Activated naive CD4-positive, alpha-beta T cell treated with anti-CD3 and anti-CD28 coated beads, Interleukin-2, amount 50 U/mL, for 72 hours (primary cell): ENCODE measurements at regions not wholly inside any gene's neighbourhood (a gene's known extent, or its start where the extent isn't known, plus 50 kb on each side); places are given as distances from the start of the nearest gene placed in this dataset.

Experiments
- ATAC-seq, 2 donors: fragments of 150-1000 bp; cut with Tn5 transposase; 2 replicates each; pipeline ENCODE4 v1.10.0; 2021; ENCODE audit warnings: mild to moderate bottlenecking in 2 of 2, moderate library complexity in 2 of 2
- DNase-seq, 2 donors: peaks; one replicate each; pipeline ENCODE4 v3.0.0; 2021 to 2022; ENCODE audit warnings: low spot score in 2 of 2
- H3K27ac Mint-ChIP-seq, 2 donors: one replicate each; pipeline ENCODE4 v1.8.0; 2022; ENCODE audit warnings: mild to moderate bottlenecking in 2 of 2, mixed read lengths in 2 of 2
- H3K36me3 Mint-ChIP-seq, 2 donors: one replicate each; pipeline ENCODE4 v1.8.0; 2022; ENCODE audit warnings: mixed read lengths in 2 of 2
- H3K9me3 Mint-ChIP-seq, 2 donors: one replicate each; pipeline ENCODE4 v1.8.0; 2022; ENCODE audit warnings: mixed read lengths in 2 of 2

DNA sequence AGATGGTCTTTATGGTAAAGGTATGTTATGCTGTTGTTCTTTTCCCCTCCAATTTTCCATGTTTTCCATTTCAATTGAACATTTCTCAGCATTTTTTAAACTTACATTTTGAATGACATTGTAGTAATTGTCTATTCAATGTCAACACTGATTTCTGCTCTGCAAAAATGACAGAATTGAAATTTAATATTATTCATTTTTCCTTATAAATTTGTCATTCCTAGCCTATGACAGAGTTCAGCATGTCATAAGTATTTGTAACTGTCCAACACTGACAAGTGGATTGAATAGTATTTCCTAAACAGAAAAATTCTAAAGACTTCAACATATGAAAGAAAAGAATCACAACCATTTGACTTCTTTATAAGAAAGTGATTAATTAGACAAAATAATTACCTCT lies 1478.3 kb upstream of the CDH6 start:
- ATAC-seq: no peak
- H3K9me3 Mint-ChIP-seq: peaks cover 13 to 16% of the 10 kb centered on the region in 2 donors

DNA sequence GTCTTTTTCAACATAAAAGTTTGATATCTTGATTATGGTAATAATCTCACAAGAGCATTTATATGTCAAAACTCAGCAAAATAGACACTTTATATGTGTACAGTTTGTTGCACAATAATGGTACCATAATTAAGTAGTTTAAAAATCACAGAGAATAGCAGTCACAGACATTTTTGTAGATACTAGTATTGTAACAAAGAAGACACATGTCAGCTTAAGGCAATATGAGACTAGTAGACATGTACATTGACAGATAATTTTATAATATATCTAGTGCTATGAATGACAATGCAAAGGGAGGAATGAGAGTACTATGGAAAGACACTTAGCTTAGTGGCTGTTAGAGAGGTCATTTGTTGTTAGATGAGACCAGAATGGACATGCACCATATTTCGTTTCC lies 1490.6 kb upstream of the CDH6 start:
- ATAC-seq: no peak
- Mint-ChIP-seq H3K9me3 (peaks cover 19 to 23% of the 10 kb centered on the region in 2 donors), H3K27ac (no peak overlapping the region)

More for the DNA sequence above, 1478.3 kb upstream of the CDH6 start:
- DNase-seq: no peak
- H3K27ac Mint-ChIP-seq: no peak overlapping the region
- peaks cover 0 to 7% of the 10 kb centered on the region in 2 donors for H3K36me3 Mint-ChIP-seq

GRCh38 chr5:29701600-29701999 lies 1491.9 kb upstream of the CDH6 start:
- no peak for ATAC-seq
- no peak overlapping the region for H3K27ac Mint-ChIP-seq
- H3K36me3 Mint-ChIP-seq: no peaks in the 10 kb centered on the region
- H3K9me3 Mint-ChIP-seq: peaks cover 20 to 23% of the 10 kb centered on the region in 2 donors
- DNase-seq: no peak

More for the DNA sequence above, 1490.6 kb upstream of the CDH6 start:
- DNase-seq: no peak
- no peaks in the 10 kb centered on the region for H3K36me3 Mint-ChIP-seq

DNA sequence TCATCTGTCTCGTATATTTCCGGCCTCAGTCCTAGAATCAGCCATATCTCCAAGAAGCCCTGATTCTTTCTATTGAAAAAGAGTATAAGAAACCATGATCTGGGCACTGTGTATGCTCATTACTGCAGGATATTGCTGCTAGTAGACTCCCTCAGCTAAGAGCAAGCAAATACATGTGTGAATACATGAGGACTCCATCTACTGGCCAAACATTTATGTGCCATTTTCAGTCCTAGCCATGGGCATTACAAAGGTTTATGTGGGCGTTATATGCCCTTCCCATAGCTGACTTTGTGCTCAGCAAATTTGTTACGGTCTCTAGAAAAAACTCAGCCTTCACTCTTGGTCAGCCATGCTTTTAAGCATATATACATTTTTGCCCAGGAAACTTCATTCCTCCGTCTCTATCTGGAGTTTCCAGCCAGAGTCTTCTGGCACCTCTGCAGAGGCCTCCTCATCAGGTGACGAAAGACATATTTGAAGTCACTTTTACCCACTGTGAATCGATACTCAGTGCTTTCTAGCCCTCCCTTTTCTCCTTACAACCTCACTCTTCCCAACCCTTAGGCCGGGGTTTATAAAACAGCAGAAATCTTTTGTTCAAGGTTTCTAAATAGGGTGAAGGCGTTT lies 1495.6 kb upstream of the CDH6 start:
- peaks cover 16 to 20% of the 10 kb centered on the region in 2 donors for H3K9me3 Mint-ChIP-seq
- H3K27ac Mint-ChIP-seq: no peak overlapping the region
- no peak for ATAC-seq
- no peak for DNase-seq
- H3K36me3 Mint-ChIP-seq: no peaks in the 10 kb centered on the region

DNA sequence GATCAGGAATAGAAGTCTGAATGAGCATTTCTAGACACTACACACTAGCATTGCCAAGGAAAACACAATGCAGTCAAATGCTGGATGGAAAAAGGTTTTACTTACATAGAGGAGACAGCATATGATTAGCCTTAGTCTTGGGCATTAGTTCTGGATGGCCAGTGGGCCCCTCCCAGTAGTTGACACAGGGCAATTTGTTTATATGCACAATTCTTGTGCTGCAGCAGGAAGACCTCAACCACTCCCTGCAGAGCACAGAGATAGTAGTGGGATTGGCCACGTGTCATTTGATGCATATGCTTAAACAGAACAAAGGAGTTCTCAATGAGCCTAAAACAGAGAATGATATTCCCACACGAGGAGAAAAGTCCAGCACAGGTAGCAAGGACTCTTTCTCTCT lies 1496.2 kb upstream of the CDH6 start:
- H3K9me3 Mint-ChIP-seq: peaks cover 16 to 23% of the 10 kb centered on the region in 2 donors
- H3K36me3 Mint-ChIP-seq: no peaks in the 10 kb centered on the region
- no peak overlapping the region for H3K27ac Mint-ChIP-seq
- ATAC-seq (no peak), DNase-seq (no peak)

DNA sequence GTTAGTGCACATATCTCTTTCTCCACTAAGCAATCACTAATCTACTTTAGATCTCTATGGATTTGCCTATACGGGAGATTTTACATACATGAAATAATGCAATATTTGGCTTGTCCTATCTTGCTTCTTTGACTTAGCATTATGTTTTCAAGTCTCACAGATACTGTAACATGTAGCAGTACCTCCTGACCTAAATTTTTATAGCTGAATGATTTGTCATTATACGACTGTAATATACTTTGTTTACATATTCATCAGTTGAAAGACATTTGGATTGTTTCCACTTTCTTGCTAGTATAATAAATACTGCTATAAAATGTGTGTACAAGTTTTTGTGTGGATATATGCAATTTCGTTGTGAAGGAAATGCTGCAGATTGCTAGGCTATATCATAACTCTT lies 1520.8 kb upstream of the CDH6 start:
- DNase-seq (no peak), ATAC-seq (no peak)
- Mint-ChIP-seq H3K27ac (no peak overlapping the region), H3K36me3 (peaks cover 4 to 9% of the 10 kb centered on the region in 2 donors), H3K9me3 (peaks cover 22 to 25% of the 10 kb centered on the region in 2 donors)

GRCh38 chr5:29662876-29663275 lies 1530.6 kb upstream of the CDH6 start:
- Mint-ChIP-seq H3K36me3 (peaks cover 0 to 4% of the 10 kb centered on the region in 2 donors), H3K9me3 (peaks cover 18 to 23% of the 10 kb centered on the region in 2 donors), H3K27ac (no peak overlapping the region)
- DNase-seq (no peak), ATAC-seq (no peak)

GRCh38 chr5:29654954-29655353 lies 1538.5 kb upstream of the CDH6 start:
- ATAC-seq (no peak), DNase-seq (no peak)
- no peak overlapping the region for H3K27ac Mint-ChIP-seq
- H3K36me3 Mint-ChIP-seq: no peaks in the 10 kb centered on the region
- peaks cover 15 to 19% of the 10 kb centered on the region in 2 donors for H3K9me3 Mint-ChIP-seq

DNA sequence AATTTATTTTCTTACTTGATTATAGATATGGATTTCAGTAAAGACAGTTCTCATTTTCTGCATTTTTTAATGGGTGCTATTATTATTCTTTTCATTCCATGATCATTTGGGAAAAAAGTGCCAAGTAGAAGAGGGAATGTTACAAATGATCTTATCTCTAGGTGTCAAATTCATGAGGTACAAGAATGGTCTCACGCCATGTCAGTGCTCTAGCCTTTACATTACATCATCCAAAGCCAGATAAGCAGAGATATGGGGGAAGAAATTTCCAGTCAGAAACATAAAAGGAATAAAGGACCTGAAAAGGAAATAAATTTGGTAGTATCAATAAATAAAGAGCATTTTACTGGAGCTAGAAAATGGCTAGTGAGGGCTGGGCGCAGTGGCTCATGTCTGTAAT lies 1544.2 kb upstream of the CDH6 start:
- ATAC-seq: no peak
- Mint-ChIP-seq H3K9me3 (peaks cover 4 to 14% of the 10 kb centered on the region in 2 donors), H3K27ac (no peak overlapping the region), H3K36me3 (no peaks in the 10 kb centered on the region)
- no peak for DNase-seq

DNA sequence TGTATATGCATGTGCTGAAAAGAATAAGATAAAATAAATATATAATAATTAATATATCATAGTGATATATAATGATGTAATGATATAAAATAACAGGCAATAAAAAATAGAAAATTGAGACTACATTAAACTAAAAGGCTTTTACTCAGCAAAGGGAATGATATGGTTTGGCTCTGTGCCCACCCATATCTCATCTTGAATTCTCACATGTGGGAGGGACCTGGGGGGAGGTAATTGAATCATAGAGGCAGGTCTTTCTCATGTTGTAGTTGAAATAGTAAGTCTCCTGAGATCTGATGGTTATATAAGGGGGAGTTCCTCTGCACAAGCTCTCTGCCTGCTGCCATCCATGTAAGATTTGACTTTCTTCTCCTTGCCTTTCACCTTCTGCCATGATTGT lies 1550.9 kb upstream of the CDH6 start:
- H3K27ac Mint-ChIP-seq: no peak overlapping the region
- ATAC-seq (no peak), DNase-seq (no peak)
- peaks cover 0 to 5% of the 10 kb centered on the region in 2 donors for H3K36me3 Mint-ChIP-seq
- H3K9me3 Mint-ChIP-seq: peaks cover 9 to 17% of the 10 kb centered on the region in 2 donors

DNA sequence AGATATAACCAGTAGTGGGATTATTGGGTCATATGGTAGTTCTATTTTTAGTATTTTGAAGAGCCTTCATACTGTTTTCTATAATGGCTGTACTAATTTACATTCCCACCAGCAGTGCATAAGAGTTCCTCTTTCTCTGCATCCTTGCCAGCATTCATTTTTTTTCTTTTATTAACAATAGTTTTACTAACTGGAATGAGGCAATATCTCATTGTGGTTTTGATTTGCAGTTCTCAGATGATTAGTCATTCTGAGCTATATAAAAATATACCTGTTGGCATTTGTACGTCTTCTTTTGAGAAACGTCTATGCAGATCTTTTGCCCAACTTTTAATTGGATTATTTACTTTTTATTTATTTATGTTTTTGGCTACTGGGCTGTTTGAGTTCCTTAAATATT lies 1579.3 kb upstream of the CDH6 start:
- no peak for ATAC-seq
- peaks cover 23 to 33% of the 10 kb centered on the region in 2 donors for H3K9me3 Mint-ChIP-seq
- no peak for DNase-seq
- H3K36me3 Mint-ChIP-seq: peaks cover 0 to 4% of the 10 kb centered on the region in 2 donors
- no peak overlapping the region for H3K27ac Mint-ChIP-seq

DNA sequence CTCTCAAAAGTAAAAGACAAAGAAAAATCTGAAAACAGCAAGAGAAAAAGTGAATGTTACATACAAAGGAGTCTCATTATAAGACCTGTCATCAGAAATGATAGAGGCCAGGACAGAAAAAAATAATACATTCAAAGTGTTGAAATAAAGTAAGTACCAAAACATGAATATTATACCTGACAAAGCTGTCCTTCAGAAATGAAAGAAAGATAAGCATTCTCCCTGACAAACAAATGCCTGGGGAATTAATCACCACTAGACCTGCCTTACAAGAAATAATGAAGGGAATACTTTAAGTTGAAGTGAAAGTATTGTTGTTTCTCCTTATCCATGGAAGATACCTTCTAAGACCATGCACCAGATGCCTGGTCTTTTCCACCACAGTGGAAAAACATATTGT lies 1605.2 kb upstream of the CDH6 start:
- no peak overlapping the region for H3K27ac Mint-ChIP-seq
- peaks cover 20 to 28% of the 10 kb centered on the region in 2 donors for H3K9me3 Mint-ChIP-seq
- ATAC-seq (no peak), DNase-seq (no peak)
- H3K36me3 Mint-ChIP-seq: no peaks in the 10 kb centered on the region

DNA sequence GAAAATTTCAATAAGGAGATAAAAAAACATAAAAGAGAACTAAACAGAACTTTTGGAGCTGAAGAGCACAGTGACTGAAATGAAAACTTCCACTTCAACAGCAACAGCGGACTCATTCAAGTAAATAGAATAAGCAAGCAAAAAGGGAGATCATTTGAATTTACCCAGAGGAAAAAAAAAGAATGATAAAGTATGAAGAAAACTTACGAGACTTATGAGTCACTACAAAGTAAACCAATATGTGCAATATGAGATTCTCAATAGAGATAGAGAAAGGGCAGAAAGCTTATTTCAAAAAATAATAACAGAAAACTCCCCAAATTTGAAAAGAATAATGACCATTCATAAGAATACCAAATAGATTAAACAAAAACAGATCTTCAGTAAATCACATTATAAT lies 1605.7 kb upstream of the CDH6 start:
- no peaks in the 10 kb centered on the region for H3K36me3 Mint-ChIP-seq
- DNase-seq: no peak
- H3K27ac Mint-ChIP-seq: no peak overlapping the region
- peaks cover 21 to 28% of the 10 kb centered on the region in 2 donors for H3K9me3 Mint-ChIP-seq
- no peak for ATAC-seq

GRCh38 chr5:29568028-29568427 lies 1625.5 kb upstream of the CDH6 start:
- no peak for DNase-seq
- Mint-ChIP-seq H3K36me3 (no peaks in the 10 kb centered on the region), H3K9me3 (peaks cover 10 to 19% of the 10 kb centered on the region in 2 donors)

DNA sequence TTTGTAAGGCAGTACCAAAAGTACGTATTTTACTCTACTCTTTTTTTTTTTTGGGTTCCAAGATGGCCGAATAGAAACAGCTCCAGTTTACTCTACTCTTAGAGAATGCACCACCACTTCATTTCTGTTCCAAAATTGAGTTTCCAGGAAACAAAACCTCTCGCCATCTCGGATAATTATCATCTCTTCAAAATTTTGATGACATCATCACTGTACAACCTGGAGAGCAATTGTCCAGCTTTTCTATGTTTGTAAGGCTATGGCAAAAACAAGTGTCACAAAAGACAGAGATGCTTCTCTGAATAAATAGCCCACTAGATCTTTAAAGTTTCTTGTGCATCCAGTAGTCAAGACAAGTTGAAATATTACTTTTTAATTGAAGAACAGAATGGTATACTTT lies 1631.9 kb upstream of the CDH6 start:
- no peak overlapping the region for H3K27ac Mint-ChIP-seq
- peaks cover 0 to 3% of the 10 kb centered on the region in 2 donors for H3K36me3 Mint-ChIP-seq
- DNase-seq: no peak
- ATAC-seq: no peak
- peaks cover 2 to 6% of the 10 kb centered on the region in 2 donors for H3K9me3 Mint-ChIP-seq

More at GRCh38 chr5:29568028-29568427, 1625.5 kb upstream of the CDH6 start:
- ATAC-seq: no peak
- no peak overlapping the region for H3K27ac Mint-ChIP-seq

DNA sequence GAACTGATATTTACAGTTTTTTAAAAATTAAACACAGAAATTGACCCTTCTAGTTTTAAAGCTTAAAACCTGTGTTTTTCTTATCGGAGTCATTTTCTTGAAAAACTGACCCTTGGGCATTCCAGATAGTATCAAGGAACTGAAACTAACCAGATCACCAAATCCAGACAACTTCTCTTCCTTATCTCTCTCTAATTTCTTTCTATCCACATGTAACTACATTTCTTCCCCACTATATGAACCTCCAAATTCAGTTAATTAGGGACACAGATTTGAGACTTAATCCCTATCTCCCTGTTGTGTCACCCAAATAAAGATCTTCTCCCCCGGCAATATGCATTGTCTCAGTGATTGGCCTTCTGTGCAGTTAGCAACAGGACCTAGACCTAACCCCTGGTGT lies 1643.0 kb upstream of the CDH6 start:
- Mint-ChIP-seq H3K27ac (no peak overlapping the region), H3K9me3 (peaks cover 30 to 39% of the 10 kb centered on the region in 2 donors), H3K36me3 (peaks cover 0 to 2% of the 10 kb centered on the region in 2 donors)
- ATAC-seq (no peak), DNase-seq (no peak)

GRCh38 chr5:29548262-29548661 lies 1645.2 kb upstream of the CDH6 start:
- H3K36me3 Mint-ChIP-seq: no peaks in the 10 kb centered on the region
- DNase-seq: no peak
- no peak overlapping the region for H3K27ac Mint-ChIP-seq
- peaks cover 32 to 38% of the 10 kb centered on the region in 2 donors for H3K9me3 Mint-ChIP-seq
- ATAC-seq: no peak

- H3K27ac Mint-ChIP-seq: no peak overlapping the region
- H3K9me3 Mint-ChIP-seq: peaks cover 29 to 36% of the 10 kb centered on the region in 2 donors
- H3K36me3 Mint-ChIP-seq: no peaks in the 10 kb centered on the region
- ATAC-seq: no peak
- no peak for DNase-seq
Observed at GRCh38 chr5:29547236-29547865, 1646.1 kb upstream of the CDH6 start.
